ENCODE measurements at regions not wholly inside any gene's neighbourhood (a gene's known extent, or its start where the extent isn't known, plus 50 kb on each side); places are given as distances from the start of the nearest gene placed in this dataset.

DNA sequence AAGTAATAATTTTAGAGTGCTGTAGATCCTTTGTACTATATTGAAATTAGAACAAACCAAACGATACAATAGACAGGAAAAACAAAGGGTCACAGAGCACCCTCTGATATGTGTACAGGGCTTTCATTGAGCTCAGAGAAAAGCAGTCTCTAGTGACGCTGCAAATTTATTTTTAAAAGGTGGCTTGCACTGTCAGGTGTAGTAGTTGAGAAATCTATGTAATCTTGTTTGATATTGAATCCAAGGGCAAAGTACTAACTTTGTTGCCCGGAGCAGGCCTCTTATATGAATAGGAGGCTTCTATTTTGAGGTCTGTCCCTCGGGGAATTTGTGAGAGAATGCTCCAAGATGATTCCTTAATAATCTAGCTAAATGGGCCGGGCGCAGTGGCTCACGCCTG, 1755.5 kb downstream of the PCDH7 start:
- Histone ChIP-seq H3K4ac (replicated peaks; ENCODE audit: insufficient read length, low read depth, low read length) (no peak overlapping the region), H3K56ac (replicated peaks; ENCODE audit: insufficient read length, low read depth, low read length) (no peak overlapping the region), H4K8ac (ENCODE audit: extremely low read depth, insufficient read depth, low read length) (no peak overlapping the region), H4K5ac (ENCODE audit: insufficient read length, low read depth, low read length) (no peak overlapping the region), H4K91ac (replicated peaks; ENCODE audit: insufficient read length, low read length) (no peak overlapping the region), H3K23ac (ENCODE audit: insufficient read length) (no peak overlapping the region), H3K4me3 (ENCODE audit: extremely low read depth in 1 of 4, insufficient read depth in 2 of 4, low read depth in 3 of 4, low read length in 4 of 4) (no peak overlapping the region), H3K9ac (replicated peaks in 1 of 4; ENCODE audit: extremely low read depth in 1 of 4, low read depth in 3 of 4, low read length in 3 of 4) (no peak overlapping the region), H2BK12ac (ENCODE audit: low read depth, low read length) (no peak overlapping the region), H2BK5ac (ENCODE audit: low read depth, low read length) (no peak overlapping the region), H3K4me1 (replicated peaks in 1 of 4; ENCODE audit: control insufficient read depth in 3 of 4, insufficient read depth in 4 of 4, low read length in 3 of 4) (no peaks in the 10 kb centered on the region), H2BK15ac (ENCODE audit: low read length) (no peak overlapping the region), H3K27me3 (replicated peaks in 1 of 4; ENCODE audit: control insufficient read depth in 3 of 4, extremely low read depth in 1 of 4, insufficient read depth in 3 of 4, low read length in 3 of 4) (peaks cover 0 to 1% (median 0%) of the 10 kb centered on the region in 4 experiments; a peak in 1 of 7 replicates), H3K23me2 (ENCODE audit: low read depth, low read length) (no peaks in the 10 kb centered on the region), H3K9me3 (ENCODE audit: insufficient read depth in 2 of 2, low read depth in 1 of 2, low read length in 1 of 2) (no peaks in the 10 kb centered on the region), H4K20me1 (replicated peaks in 1 of 2; ENCODE audit: control insufficient read depth in 1 of 2, insufficient read depth in 2 of 2, low read length in 2 of 2) (no peaks in the 10 kb centered on the region), H3K18ac (ENCODE audit: extremely low read depth, low read length) (no peak overlapping the region), H3K4me2 (ENCODE audit: insufficient read depth in 1 of 2, low read depth in 2 of 2, low read length in 2 of 2) (no peak overlapping the region), H2BK20ac (ENCODE audit: low read length) (no peak overlapping the region), H3K79me1 (ENCODE audit: low read depth, low read length) (no peaks in the 10 kb centered on the region), H3K27ac (ENCODE audit: low read depth, low read length) (no peak overlapping the region), H3K14ac (ENCODE audit: insufficient read length) (no peak overlapping the region), H2BK120ac (replicated peaks; ENCODE audit: low read depth, low read length) (no peak overlapping the region), H3K79me2 (ENCODE audit: control insufficient read depth in 1 of 2, insufficient read depth in 2 of 2, low read length in 2 of 2) (no peaks in the 10 kb centered on the region), H3K36me3 (ENCODE audit: control insufficient read depth in 2 of 4, insufficient read depth in 4 of 4, low read length in 3 of 4) (no peaks in the 10 kb centered on the region), H2AFZ (ENCODE audit: low read length) (no peak overlapping the region), H2AK5ac (ENCODE audit: low read depth, low read length) (no peak overlapping the region)
- CTCF ChIA-PET (ENCODE audit: partially characterized antibody), result no interaction called here
- POLR2A ChIA-PET (ENCODE audit: partially characterized antibody), result no interaction called here
- TF ChIP-seq FOSL1 (IDR thresholded peaks at IDR 0.05; ENCODE audit: insufficient read depth, low read depth, low read length), result no peak
- no peak for TF ChIP-seq CBX5 (IDR thresholded peaks at IDR 0.05; ENCODE audit: low read depth, low read length)
- no peak for TF ChIP-seq RXRA (IDR thresholded peaks at IDR 0.05; ENCODE audit: insufficient read depth, low read depth, low read length)
- no peak for TF ChIP-seq TCF12 (IDR thresholded peaks at IDR 0.05; ENCODE audit: low read depth, low read length)
- no peak for TF ChIP-seq SUZ12 (IDR thresholded peaks at IDR 0.05; ENCODE audit: low read length)
- WGBS, 2 experiments (ENCODE audit: extremely low coverage in 1 of 2, insufficient coverage in 1 of 2, insufficient read length in 1 of 2, insufficient replicate concordance in 2 of 2, low coverage in 1 of 2, low lambda C conversion rate in 2 of 2, missing lambda C conversion rate in 1 of 2), result 91% methylated on average over 7 of the region's 7 CpGs; no CpG with 5 or more reads in 1 of the 2 experiments
- DNase-seq (ENCODE audit: low read depth in 1 of 2, low spot score in 2 of 2) (no peak), FAIRE-seq (no peak)
